Pancreas (tissue), 10 donors: ENCODE measurements at regions not wholly inside any gene's neighbourhood (a gene's known extent, or its start where the extent isn't known, plus 50 kb on each side); places are given as distances from the start of the nearest gene placed in this dataset.

Source experiments
- ATAC-seq, 4 donors: fragments of 200-7000 bp; cut with Tn5 transposase; one replicate each; pipeline versions ENCODE4 v1.8.0 to v1.9.1; 2020; ENCODE audit warnings: mild to moderate bottlenecking in 4 of 4, moderate library complexity in 4 of 4
- DNase-seq, 6 donors: peaks; one replicate each; pipeline ENCODE4 v3.0.0-alpha.2; 2020
- FAIRE-seq: peaks from 2 replicates; lab custom pipeline; 2012; peaks lifted over from hg19 to GRCh38; lab: Jason Lieb, UNC
- H3K27ac ChIP-seq, 4 donors: fragments of 200-600 bp; sonication (generic); 1 replicate in 3 of 4; 2 replicates in 1 of 4; pipeline versions ENCODE4 v1.5.0 to v1.8.0; 2020
- H3K27me3 ChIP-seq, 4 donors: fragments of 200-600 bp; one replicate each; pipeline ENCODE4 v1.8.0; 2021
- H3K36me3 ChIP-seq, 3 donors: fragments of 200-600 bp; sonication (generic) in 1 of 3; one replicate each; pipeline versions ENCODE4 v1.5.0 to v1.8.0; 2020 to 2021
- H3K4me1 ChIP-seq, 3 donors: fragments of 200-600 bp; one replicate each; pipeline ENCODE4 v1.8.0; 2021
- H3K4me3 ChIP-seq, 4 donors: fragments of 200-600 bp; sonication (generic) in 2 of 4; one replicate each; pipeline versions ENCODE4 v1.5.0 to v1.8.0; 2020 to 2021
- H3K9me3 ChIP-seq, 4 donors: fragments of 200-600 bp; one replicate each; pipeline ENCODE4 v1.8.0; 2021
- CTCF ChIP-seq, 4 donors: fragments of 200-600 bp; sonication (generic) in 3 of 4; IDR thresholded peaks; one replicate each; pipeline versions ENCODE4 v1.5.0 to v1.8.0; 2021; ENCODE audit warnings: antibody characterized with exemption in 4 of 4
- WGBS, 2 donors: extraction: QIAGEN DNeasy Blood & Tissue Kit; methylation state at CpG; one replicate each; pipeline ENCODE4 v1.1.7; 2013; 5-methylcytosine and 5-hydroxymethylcytosine counted together
- intact Hi-C, 3 donors: fragments of 100-400 bp; cut with DNase I; formaldehyde crosslinking; loops; one replicate each; pipeline versions ENCODE4 v1.11.1 to v1.14.2; 2022
- donor health status: healthy with polysubstance abuse.
- donor health status: DM: no; HTN: no; CAD: no; lungs with moderate emphysema.
- donor health status: DM: no; HTN: no; CAD: no.
- donor health status: control.
- donor health status: control.
- donor health status: Bipolar disorder and iron deficiency.
- donor health status: DM: yes; HTN: yes; CAD: no.
- donor health status: DM: no; HTN: no; CAD: no.
- donor health status: DM: no; HTN: no; CAD: no.
- donor health status: DM: yes; HTN: yes; CAD: no.

DNA sequence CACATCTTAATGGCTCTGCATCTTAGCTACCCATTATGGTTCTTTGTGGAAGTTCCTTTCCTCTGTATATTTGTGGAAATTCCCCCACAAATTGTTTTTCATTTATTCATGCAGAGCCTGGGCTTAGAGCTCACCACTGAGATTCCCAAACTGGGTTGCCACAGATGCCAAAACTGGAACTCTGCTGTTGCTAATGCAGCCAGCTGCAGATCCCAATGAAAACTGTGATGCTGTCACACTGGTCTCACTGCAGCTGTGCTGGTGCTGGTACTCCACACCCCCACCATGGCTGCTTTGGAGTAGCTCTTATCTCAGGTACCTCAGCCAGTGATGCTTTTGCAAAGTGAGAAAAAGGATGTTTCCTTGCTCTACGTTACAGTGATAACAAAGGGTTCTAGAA lies 87.7 kb downstream of the DCK start:
- peak in 1 of 4 donors; percentile 34 for ATAC-seq
- intact Hi-C loops, result no loop called here
- no peak for DNase-seq
- Histone ChIP-seq H3K36me3 (no peaks in the 10 kb centered on the region), H3K27me3 (no peaks in the 10 kb centered on the region), H3K4me1 (peaks cover 0 to 5% (median 0%) of the 10 kb centered on the region in 3 donors), H3K4me3 (no peak overlapping the region), H3K27ac (no peak overlapping the region), H3K9me3 (no peaks in the 10 kb centered on the region)
- TF ChIP-seq CTCF (IDR thresholded peaks at IDR 0.05), result no peak
- no peak for FAIRE-seq
- WGBS, 2 donors, result 80 to 94% methylated on average over 1 of the region's 1 CpG

GRCh38 chr4:71093745-71094144 lies 100.3 kb downstream of the DCK start:
- Histone ChIP-seq H3K4me1 (peaks cover 0 to 5% (median 0%) of the 10 kb centered on the region in 3 donors), H3K4me3 (no peak overlapping the region), H3K36me3 (no peaks in the 10 kb centered on the region), H3K27me3 (no peaks in the 10 kb centered on the region), H3K9me3 (no peaks in the 10 kb centered on the region), H3K27ac (no peak overlapping the region)
- 10 to 13% methylated on average over 1 of the region's 1 CpG for WGBS, 2 donors
- intact Hi-C loops, result no loop called here
- no peak for TF ChIP-seq CTCF (IDR thresholded peaks at IDR 0.05)
- FAIRE-seq (no peak), ATAC-seq (peak in 1 of 4 donors; percentile 69), DNase-seq (no peak)

DNA sequence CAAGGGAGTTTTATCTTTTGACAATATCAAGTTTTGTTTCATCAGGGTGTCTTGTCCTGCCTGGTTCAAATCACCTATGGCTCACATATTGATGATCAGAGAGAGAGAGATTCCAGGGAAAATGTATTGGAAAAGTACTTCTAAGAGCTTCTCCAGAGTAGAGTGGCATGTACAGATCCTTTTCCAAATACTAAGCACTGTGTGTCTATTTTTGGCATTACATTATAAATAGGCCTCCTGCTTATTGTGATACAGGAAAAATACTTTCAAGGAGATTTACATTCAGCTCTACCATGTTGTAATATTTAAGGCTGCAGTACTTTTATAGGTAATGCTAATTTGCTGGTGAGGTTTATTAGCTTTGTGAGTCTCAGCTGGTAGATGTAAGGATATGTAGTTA lies 100.8 kb downstream of the DCK start:
- no peak for TF ChIP-seq CTCF (IDR thresholded peaks at IDR 0.05)
- Histone ChIP-seq H3K9me3 (no peaks in the 10 kb centered on the region), H3K36me3 (no peaks in the 10 kb centered on the region), H3K4me3 (no peak overlapping the region), H3K4me1 (peaks cover 0 to 5% (median 0%) of the 10 kb centered on the region in 3 donors), H3K27ac (no peak overlapping the region), H3K27me3 (no peaks in the 10 kb centered on the region)
- intact Hi-C loops, result no loop called here
- FAIRE-seq, result no peak
- peak in 1 of 4 donors; percentile 33 for ATAC-seq
- DNase-seq, result no peak

- Histone ChIP-seq H3K27me3 (no peaks in the 10 kb centered on the region), H3K27ac (no peak overlapping the region), H3K9me3 (no peaks in the 10 kb centered on the region), H3K4me1 (peaks cover 0 to 5% (median 0%) of the 10 kb centered on the region in 3 donors), H3K36me3 (no peaks in the 10 kb centered on the region), H3K4me3 (no peak overlapping the region)
- intact Hi-C loops, result no loop called here
- no peak for ATAC-seq
- no peak for DNase-seq
- TF ChIP-seq CTCF (IDR thresholded peaks at IDR 0.05), result no peak
- 95 to 100% methylated on average over 2 of the region's 2 CpGs for WGBS, 2 donors
- FAIRE-seq, result no peak
These were observed 101.7 kb downstream of the DCK start for GRCh38 chr4:71095141-71095540.

DNA sequence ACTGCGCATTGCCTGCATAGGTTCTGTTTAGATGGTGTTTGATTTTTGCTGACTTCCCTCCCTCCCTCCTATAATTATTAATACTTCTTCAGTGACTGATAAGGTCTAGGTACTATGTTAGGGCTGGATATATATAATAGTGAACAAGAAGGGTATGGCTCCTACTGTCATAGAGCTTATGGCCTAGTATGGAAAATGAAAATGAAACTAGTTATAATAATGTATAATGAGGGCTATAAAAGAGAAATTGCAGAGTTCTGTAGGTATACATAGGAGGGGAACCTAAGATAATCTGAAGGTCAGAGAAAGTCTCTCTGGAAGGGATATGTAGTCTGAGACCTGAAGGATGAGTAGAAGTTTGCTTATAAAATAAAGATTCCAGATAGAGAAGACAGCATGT lies 102.1 kb downstream of the DCK start:
- intact Hi-C loops, result no loop called here
- no peaks in the 10 kb centered on the region for H3K27me3 ChIP-seq
- H3K27ac ChIP-seq, result no peak overlapping the region
- peaks cover 0 to 5% (median 0%) of the 10 kb centered on the region in 3 donors for H3K4me1 ChIP-seq
- no peak for TF ChIP-seq CTCF (IDR thresholded peaks at IDR 0.05)
- 96% methylated on average over 1 of the region's 1 CpG for WGBS, 2 donors
- H3K36me3 ChIP-seq, result no peaks in the 10 kb centered on the region
- H3K9me3 ChIP-seq, result no peaks in the 10 kb centered on the region
- no peak overlapping the region for H3K4me3 ChIP-seq
- ATAC-seq (peak in 1 of 4 donors; percentile 31), DNase-seq (no peak), FAIRE-seq (no peak)
